NCI-H510A treated with DMSO at 0.1 percent for 48 hours (cell line): ENCODE measurements at regions not wholly inside any gene's neighbourhood (a gene's known extent, or its start where the extent isn't known, plus 50 kb on each side); places are given as distances from the start of the nearest gene placed in this dataset.

Source experiments
- DNase-seq: peaks from one replicate; lab custom pipeline; 2025; lab: John Stamatoyannopoulos, UW

DNA sequence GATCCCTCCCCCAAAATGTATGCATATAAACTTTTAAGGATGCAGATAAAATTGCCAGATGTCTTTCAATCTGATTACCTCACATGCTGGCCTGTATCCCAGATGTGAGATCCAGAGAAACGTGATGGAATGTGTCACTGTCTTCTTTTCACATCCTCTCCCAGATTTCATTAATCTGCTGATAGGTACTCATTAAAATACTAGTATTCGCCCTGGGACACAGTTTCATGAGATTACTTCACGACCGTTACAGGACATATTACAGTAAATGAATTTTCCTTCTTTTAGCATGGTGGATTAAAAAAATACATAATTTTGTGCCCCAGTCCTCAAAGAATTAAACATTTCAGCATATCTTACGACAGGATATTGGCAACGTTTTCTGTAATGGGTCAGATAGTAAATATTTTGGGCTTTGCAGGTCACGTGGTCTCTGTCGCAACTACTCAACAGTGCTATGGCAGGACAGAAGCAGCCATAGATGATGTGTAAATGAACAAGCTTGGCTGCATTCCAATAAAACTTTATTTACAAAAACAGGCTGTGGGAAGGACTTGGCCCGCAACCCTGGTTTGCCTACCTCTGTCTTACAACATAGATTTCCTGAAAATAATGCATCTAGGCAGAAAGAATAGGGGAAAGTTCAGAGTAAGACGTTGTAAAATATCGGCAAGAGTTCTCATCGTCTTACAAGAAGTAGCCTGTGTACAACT lies 156.0 kb upstream of the DIO3 start:
- no peak for DNase-seq

DNA sequence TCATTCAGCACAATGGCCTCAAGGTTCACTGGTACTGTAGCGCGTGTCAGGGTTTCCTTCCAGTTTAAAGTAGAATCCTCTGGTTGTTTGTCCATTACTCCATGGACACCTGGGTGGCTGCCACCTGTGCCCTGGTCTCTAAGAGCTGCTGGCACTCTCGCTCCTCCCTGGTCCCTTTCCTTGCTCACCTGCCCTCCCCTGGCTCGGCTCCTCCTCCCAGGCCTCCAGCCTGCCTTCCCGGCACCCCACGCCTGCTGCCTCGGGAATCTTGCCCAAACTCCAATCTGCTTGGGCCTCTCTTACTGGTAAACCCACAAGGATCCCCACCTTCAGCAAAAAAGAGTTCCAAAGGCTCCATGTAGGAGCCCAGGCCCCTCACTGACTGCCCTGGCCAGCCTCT lies 154.4 kb upstream of the DIO3 start:
- DNase-seq, result no peak

DNA sequence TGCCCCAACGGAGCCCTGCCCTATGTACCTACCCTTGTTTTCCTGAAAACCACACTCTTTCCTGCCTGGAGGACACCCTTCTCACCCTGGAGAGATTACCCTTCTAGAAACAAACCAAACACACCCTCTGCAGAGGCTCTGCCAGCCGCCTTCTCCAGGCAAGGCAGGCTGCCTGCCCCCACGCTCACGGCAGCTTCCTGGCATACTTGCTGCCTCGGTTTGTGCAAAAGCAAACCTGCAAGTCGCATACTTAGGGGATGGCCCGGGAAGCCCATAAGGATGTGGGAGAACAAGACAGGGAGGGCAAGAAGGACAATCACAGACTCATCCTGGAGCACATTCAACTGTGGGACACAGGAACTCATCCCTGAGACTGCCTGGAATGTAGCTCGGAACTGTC lies 154.0 kb upstream of the DIO3 start:
- no peak for DNase-seq

DNA sequence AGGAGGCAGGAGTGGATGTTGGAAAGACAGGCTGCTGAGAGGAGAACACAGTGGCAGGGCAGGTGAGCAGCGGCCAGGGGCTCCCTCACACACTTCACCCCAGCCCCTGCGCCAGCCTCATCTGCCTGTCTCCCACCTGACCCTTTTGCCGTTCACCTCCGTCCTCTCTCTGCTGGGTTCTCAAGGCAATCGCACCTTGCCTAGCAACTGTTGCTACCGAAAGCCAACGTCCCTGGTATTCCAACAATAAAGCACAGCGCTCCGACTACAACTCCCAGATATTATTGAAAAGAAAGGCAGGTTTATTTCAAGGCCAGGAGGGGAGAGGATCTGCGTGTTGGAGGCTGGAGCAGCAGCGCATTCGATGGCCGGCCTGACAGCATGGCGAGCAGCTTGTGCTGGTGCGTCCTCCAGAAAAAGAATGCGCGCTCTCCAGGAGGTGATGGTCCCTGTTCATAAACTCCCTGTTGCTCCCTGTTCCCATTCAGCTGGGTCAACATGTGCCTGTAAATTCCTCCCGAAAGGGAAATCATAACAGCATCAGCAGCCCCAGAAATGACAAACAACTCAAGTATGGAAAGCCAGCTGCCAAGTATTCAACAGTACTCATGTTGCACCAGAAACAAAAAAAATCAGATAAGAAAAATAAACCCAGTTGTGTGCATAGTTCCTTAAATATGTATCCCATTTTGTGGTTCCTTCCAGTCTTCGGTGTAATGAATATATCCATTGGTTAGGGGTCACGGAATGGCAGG lies 153.0 kb upstream of the DIO3 start:
- DNase-seq, result peak; percentile 18

DNA sequence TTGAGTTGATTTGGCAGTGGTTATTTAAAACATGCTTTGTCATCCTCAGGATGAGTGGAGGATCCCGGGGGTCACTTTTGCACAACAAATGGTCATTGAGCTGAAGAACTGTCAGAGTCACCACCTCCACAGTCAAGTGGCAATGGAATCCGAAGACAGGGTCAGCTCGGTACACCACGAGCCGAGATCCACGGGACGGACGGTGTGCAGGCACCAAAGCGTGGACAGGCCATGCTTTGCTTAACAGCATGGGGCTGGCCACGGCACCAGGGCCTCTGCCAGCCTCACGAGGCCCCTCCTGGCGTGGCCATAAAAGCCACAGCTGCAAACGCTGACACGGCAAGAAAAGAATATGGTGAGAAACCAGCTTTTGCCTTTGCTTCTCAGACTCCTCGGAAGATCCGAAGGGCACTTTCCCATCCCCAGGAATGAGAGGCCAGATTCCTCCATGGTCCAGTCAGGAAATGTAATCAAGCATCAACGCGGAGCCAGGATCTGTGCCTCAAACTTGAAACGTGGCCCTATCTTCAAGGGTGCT lies 152.2 kb upstream of the DIO3 start:
- no peak for DNase-seq

DNA sequence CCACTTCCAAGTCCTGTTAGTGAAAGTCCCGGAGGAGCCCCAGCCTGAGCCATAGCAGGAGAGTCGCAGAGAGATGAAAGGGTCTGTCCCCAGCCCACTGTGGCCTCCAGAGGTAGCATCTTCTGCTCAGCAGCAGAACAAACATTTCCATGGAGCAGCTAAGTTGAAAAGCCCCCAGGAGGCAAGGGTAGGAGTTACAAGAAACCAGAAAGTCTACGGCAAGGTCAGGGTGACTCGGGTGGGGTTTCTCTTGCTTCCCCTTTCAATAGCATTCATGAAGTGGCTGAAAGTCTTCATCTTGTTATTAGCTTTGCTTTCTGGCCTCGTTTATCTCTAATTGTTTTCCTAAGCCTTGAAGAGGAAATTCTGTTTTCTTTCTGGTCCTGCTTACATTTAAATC lies 151.2 kb upstream of the DIO3 start:
- no peak for DNase-seq

DNA sequence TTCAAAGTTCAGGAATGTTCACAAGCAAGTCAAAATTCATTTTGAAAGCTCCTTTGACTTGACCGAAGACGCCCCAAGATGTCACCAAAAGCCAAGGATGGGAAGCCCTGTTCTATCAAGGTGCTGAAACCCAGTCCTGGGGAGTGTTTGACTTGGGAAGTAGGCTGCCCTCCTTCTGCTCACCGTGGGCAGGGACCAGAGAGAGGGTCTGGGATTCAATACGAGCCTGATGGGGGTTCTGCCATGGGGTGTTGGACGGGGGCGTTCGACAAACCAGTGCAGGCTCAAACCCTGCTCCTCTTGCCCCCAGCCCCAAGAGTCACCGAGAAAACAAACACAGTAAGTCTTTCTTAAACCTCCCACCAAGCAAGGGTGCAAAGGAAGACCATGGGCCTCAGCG lies 150.1 kb upstream of the DIO3 start:
- DNase-seq, result no peak

DNA sequence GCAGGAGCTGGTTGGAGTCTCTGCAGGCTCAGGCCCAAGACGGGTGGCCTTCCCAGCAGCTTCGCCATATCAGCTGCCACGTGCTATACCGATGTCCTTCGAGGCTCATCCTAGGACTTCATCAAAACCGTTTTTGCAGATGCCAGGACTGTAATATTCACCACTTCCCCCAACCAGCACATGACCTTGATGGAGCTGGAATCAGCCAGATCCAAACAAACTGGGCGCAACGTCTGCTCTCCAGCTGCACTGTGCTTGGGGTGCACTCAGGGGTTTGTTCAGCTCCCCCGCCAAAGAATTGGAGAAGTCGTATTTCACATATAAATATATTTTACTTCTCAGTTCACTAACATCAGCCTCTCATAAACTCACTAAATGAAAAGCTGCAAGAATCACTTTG lies 149.5 kb upstream of the DIO3 start:
- no peak for DNase-seq

DNA sequence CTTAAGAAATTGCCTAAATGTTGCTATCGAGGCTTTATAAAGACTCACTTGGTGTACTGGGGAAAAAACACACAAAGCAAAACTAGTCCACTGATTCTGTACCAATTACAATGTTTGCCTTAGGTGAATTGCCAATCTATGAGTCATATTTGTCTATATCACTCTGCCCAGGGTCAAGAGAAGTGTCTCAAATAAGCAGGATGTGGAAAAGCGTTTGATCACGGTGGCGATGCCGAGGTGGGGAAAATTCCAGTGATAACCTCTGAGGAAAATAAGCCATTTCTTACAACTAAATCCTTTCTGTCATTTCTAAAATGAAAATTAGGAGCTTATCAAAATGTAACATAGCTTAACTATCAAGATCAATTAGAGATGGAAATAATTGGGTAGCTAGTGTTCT lies 148.6 kb upstream of the DIO3 start:
- DNase-seq, result peak; percentile 10

DNA sequence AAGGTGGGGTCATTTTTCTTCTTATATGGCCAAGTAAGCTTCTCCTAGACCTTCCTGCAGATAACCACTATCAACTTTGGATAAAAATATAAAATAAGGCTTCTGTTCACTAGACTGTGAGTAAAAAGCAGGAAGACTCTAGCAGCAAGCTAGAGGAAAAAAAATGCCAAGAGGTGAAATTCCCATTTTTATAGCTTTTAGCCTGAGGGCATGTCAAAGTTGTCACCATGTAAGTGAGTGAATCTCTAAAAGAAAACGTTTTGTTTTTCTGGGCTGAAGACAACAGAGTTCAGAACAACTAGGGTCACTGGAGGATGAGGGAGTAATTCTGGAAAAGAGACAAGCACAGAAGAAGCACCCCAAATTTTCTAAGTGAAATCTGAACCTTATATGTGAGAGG lies 143.9 kb upstream of the DIO3 start:
- no peak for DNase-seq

DNA sequence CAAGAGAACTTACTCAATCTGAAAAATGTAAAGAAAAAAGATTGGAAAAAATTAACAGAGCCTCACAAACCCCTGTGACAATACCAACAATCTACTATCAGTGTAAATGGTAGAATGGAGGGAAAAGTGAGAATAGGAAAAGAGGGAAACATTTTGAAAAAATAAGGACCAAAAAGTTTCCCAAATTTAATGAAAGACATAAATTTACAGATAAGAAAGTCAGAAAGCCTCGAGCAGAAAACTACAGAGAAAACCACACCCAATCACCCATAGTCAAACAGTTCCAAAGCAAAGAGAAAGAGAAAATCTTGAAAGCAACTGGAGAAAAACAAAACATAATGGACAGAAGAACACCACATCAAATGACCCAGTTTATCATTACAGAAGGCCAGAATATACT lies 142.7 kb upstream of the DIO3 start:
- DNase-seq, result no peak

DNA sequence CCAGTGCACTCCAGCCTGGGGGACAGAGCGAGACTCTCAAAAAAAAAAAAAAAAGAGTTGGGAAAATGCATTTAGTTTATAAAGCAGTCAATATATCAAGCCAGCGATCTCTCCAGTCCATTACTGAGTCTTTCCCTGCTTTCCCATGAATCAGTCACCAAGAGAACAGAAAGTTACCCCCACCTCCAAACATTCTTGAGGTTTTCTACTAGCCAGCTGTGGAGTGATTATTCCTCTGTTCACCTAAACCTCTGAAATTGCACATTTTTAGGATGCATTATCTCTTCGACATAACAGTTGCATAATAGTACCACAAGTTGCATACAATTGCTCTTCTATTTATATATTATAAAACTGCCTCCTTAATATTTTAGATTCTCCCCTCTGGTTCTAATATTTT lies 134.8 kb upstream of the DIO3 start:
- DNase-seq, result no peak

DNA sequence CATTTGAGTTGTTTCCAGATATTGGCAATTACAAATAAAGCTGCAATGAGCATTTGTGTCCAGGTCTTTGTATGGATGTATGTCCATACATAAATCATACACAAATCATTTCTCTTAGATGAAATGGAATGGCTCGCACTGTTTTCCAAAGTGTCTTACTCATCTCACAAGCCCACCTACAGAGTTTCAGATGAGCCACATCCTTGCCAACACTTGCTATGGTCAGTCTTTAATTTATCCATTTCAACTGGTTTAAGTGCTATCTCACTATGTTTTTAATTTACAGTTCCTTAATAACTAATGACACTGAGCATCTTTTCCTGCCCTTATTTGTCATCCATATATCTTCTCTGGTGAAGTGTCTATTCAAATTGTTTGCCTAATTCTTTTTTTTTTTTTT lies 132.9 kb upstream of the DIO3 start:
- no peak for DNase-seq

DNA sequence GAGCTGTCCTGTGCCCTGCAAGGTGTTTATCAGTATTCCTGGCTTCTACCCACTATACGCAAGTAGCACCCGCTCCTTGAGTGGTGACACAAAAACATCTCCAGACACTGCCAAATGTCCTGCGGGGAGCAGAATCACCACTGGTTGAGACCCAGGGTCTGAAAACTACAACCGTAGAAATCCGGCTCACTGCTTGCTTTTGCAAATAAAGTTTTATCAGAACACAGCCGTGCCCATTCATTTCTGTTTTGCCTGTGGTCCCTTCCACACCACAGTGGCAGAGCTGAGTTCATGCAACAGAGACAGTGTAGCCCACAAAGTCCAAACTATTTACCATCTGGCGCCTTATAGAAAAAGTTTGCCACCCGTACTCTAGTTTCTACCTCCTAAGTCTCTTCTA lies 125.7 kb upstream of the DIO3 start:
- DNase-seq, result no peak

DNA sequence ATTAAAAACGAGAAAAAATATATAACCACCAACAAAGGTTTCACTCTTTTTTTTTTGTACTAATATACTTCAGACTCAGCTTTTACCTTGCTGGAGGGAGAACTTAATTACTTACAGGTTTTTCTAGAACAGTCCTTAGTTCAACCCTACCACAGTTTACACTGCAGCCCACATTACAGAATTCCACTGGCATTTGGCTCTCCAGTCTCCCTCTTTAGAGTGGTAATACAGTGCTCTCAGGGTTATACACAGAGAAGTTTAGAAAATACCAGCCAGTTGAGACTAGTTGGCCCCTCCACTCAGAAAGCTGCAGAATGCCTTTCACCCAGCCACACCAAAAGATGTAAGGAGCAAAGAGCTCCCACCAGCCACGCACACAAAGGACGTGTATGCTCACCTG lies 122.3 kb upstream of the DIO3 start:
- DNase-seq, result no peak

DNA sequence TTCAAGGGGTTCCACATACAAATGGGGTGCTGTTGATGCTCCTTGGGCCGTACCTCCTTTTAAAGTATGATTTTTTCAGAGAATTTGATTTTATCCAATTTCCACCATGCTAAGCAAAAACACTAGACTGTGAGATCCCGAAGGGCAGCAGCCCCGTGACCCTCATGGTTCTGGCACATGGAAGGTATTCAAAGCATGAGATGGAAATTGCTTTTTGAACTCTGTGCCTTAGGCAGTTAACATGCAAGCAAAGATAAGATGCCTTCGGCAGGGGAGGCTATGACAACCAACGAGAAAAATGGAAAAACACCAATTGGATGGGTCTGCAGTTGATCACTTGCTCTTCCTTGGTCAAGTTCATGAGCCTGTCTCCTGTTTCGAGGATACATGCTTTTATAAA lies 120.8 kb upstream of the DIO3 start:
- DNase-seq, result no peak

DNA sequence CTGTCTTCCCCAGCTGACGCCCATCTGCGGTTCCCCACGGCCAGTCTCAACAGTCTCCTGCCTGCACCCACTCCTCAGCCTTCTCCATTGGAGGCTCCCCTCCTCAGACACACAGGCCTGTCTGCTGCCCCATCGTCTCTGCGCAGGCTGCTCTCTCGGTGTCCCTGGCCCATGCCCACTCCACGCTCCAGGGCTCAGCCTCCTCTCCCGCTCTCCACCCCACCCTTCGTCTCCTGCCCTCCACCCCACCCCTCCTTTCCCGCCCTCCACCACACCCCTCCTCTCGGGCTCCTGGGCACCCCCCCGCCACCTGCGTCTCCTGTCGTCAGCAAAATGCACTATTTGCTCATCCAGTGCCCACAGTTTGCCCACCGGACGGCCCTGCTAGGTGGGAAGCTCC lies 119.6 kb upstream of the DIO3 start:
- DNase-seq, result no peak

DNA sequence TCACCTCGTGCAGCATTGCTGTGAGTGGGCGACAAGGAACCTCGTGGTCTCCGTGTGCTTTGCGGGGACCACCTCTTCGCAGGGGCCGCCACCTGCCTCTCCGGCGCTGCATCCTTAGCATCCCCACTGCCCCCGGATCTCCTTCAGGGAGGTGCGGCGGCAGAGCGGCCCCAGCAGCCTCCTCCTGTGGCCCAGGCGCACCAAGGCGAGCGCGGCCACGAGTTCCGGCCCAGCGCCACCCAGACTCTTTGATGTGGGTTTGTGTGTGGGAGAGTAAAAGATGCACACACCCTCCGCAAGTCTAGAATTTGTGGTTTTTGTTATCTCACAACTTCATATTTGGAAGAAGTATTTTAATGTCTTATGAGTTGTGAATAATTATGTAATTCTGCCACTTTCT lies 118.8 kb upstream of the DIO3 start:
- DNase-seq, result no peak

DNA sequence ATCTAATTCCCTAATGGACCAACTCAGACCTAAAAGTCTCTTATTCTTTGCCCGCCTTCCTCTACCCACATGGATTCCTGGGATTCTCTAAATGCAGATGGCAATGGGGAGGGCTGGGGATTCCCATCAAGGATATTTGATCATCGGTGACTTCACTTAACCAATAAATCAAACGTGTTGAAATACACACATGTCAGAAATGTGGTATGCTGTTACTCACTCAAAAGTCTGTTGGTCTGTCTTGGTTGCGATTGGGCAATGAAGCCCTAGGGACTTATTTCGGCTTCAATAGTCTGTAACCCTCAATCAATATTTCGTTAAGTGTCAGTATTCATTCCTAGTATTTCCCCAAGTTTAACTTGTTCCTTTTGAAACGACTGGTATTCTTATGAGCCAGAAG lies 117.2 kb upstream of the DIO3 start:
- no peak for DNase-seq

DNA sequence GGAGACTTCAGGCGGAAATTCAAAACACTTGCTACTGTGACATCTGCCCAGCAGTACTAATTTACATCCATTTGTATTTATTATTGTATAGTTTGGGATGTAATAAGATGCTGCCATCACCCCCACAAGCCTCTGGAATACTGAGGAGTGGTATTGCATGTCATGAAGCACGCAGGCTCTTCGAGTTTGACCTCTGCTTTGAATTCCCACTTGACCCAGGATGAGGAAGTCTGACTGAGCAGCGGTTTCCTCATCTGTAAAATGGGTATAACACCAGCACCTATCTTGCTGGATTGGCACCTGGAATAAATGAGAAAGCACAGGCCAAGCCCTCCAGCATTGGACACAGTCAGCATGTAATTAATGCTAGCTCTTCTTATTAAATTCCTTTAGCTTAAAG lies 116.0 kb upstream of the DIO3 start:
- DNase-seq, result no peak

DNA sequence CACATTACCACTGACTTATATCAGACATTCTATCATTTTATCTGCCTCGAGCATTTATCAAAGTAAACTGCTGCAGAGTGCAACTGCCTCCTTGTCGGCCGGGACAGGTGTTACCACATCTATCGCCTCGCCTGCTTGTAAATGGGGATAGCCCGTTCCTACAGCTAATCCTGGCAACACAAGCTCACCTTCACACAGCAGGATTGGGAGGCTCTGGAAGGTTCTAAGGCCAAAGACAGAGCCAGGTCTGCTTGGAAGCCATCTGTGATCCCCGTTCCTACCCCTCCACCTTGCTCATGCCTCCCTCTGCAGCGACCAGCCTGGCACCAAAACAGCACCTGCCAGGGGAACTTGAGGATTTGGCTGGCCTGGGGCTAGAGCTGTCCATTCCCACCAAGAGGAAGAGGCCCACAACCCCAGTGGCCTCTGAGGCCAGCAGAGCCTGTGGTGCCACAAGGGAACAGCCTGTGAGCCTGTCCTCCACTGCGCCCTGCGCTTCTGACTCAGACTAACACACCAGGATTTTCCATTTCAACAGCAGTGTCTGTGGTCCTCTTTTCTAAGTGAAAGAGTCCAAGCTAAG lies 114.8 kb upstream of the DIO3 start:
- DNase-seq, result no peak

DNA sequence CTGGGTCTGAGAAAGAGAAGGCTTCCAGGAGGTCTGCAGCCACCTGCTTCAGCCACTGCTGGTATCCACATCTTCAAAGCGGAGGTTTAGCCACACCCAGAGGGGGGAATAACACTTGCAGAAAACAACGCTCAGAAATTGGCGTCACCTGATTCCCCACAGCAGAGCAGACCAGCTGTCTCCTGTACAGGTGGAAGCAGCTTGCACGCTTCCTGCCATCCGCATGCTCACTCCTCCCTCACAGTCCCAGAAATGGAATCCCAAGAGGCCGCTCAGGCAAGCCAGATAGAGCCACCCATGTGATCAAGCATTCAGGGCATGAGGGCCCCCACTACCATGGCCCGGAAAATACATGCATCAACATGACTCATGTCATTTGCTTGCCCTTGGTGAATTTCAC lies 112.2 kb upstream of the DIO3 start:
- peak; percentile 86 for DNase-seq

DNA sequence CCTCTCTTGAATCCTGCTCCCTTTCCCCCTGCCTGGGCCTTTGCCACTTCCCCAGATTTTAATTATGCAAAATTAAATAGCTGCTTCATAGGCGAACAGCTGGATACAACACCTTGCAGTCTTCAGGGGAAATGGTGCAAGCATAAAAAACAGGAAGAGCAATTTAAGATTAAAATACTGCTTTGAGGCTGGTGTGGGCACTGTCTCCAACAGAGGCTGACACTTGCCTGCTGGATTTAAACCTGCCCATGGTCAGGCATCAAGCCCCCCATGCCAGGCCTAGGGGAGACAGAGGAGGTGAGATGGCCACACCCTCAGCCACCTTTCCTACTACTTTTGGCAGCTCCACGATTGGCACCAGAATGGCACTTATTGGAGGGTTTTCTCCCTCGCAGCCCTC lies 110.1 kb upstream of the DIO3 start:
- no peak for DNase-seq
